PC-3 (cell line): ENCODE measurements at regions not wholly inside any gene's neighbourhood (a gene's known extent, or its start where the extent isn't known, plus 50 kb on each side); places are given as distances from the start of the nearest gene placed in this dataset.
A peak's percentile ranks its signal among the peaks of the same experiment; 100 is the strongest.

Source experiments
- ATAC-seq: fragments of 200-7000 bp; cut with Tn5 transposase; 2 replicates; pipeline ENCODE4 v1.9.1; 2020; ENCODE audit warnings: mild to moderate bottlenecking, moderate library complexity
- BruUV-seq: library from RNA; stranded (reverse); fragments of 400-500 nt; replicated peaks from 2 replicates; lab custom pipeline; 2021; lab: Mats Ljungman, UMichigan
- CTCF ChIA-PET: fragments of 300-600 bp; sonication (Branson Sonifier 250); formaldehyde crosslinking; loops from one replicate; lab custom pipeline; 2022; ENCODE audit warnings: antibody characterized with exemption; lab: Charles Lee
- POLR2A ChIA-PET: fragments of 300-600 bp; sonication (Branson Sonifier 250); formaldehyde crosslinking; loops from one replicate; lab custom pipeline; 2022; ENCODE audit warnings: antibody characterized with exemption; ENCODE audit not compliant: unreplicated experiment; lab: Charles Lee
- DNase-seq: peaks from one replicate; pipeline ENCODE4 v3.0.0-alpha.2; 2015
- H2AFZ ChIP-seq: fragments of 300-600 bp; sonication (generic); 2 replicates; pipeline ENCODE4 v1.6.0; 2016; ENCODE audit warnings: antibody characterized with exemption, low read length
- H3F3A ChIP-seq: fragments of 300-600 bp; sonication (generic); one replicate; pipeline ENCODE4 v1.6.0; 2017; ENCODE audit warnings: antibody characterized with exemption, low read length, control low read depth, mild to moderate bottlenecking; ENCODE audit not compliant: unreplicated experiment
- H3K27ac ChIP-seq: fragments of 300-600 bp; sonication (generic); 2 replicates; pipeline ENCODE4 v1.5.1; 2016; ENCODE audit warnings: mild to moderate bottlenecking, low read length
- H3K27me3 ChIP-seq: fragments of 300-600 bp; sonication (generic); 2 replicates; pipeline ENCODE4 v1.6.1; 2016; ENCODE audit warnings: low read length, mixed read lengths
- H3K36me3 ChIP-seq: fragments of 300-600 bp; sonication (generic); 2 replicates; pipeline ENCODE4 v1.6.1; 2016; ENCODE audit warnings: low read depth, mixed run types, low read length, mixed read lengths
- H3K4me1 ChIP-seq: fragments of 300-600 bp; sonication (generic); 2 replicates; pipeline ENCODE4 v1.5.1; 2016; ENCODE audit warnings: low read length; ENCODE audit not compliant: insufficient read depth
- H3K4me2 ChIP-seq: fragments of 300-600 bp; sonication (generic); 2 replicates; pipeline ENCODE4 v1.6.0; 2016; ENCODE audit warnings: low read length
- H3K4me3 ChIP-seq: fragments of 300-600 bp; sonication (generic); 2 replicates; pipeline ENCODE4 v1.5.1; 2016; ENCODE audit warnings: mild to moderate bottlenecking, low read length, mixed read lengths
- H3K79me2 ChIP-seq: fragments of 300-600 bp; sonication (generic); 2 replicates; pipeline ENCODE4 v1.6.1; 2017; ENCODE audit warnings: low read length, mixed read lengths
- H3K9ac ChIP-seq: fragments of 300-600 bp; sonication (generic); 2 replicates; pipeline ENCODE4 v1.6.0; 2016; ENCODE audit warnings: mild to moderate bottlenecking, low read length
- H3K9me2 ChIP-seq: fragments of 300-600 bp; sonication (generic); replicated peaks from 2 replicates; pipeline ENCODE4 v1.6.1; 2016; ENCODE audit warnings: mixed run types, low read length, mixed read lengths
- H3K9me3 ChIP-seq: fragments of 300-600 bp; sonication (generic); 2 replicates; pipeline ENCODE4 v1.6.1; 2016; ENCODE audit warnings: low read length, mixed read lengths
- H4K20me1 ChIP-seq: fragments of 300-600 bp; sonication (generic); 2 replicates; pipeline ENCODE4 v1.6.1; 2016; ENCODE audit warnings: low read length, mixed read lengths
- EZH2 ChIP-seq: fragments of 300-600 bp; sonication (generic); IDR thresholded peaks from one replicate; pipeline ENCODE4 v1.6.1; 2017; ENCODE audit warnings: antibody characterized with exemption, mild to moderate bottlenecking, low read length; ENCODE audit not compliant: unreplicated experiment
- EZH2phosphoT487 ChIP-seq: fragments of 300-600 bp; sonication (generic); IDR thresholded peaks from 2 replicates; pipeline ENCODE4 v1.6.1; 2018; ENCODE audit warnings: mild to moderate bottlenecking, antibody characterized with exemption, low read length, borderline replicate concordance
- intact Hi-C: fragments of 100-400 bp; cut with micrococcal nuclease; formaldehyde crosslinking; loops from 2 replicates; pipeline ENCODE4 v1.9.0; 2023
- TF ChIP-seq, protein P1 (sequence below): fragments of 300-600 bp; sonication (generic); conservative IDR thresholded peaks from 2 replicates; pipeline ENCODE4 v1.5.1; 2017; ENCODE audit warnings: antibody characterized with exemption, low read depth, mild to moderate bottlenecking, low read length

DNA sequence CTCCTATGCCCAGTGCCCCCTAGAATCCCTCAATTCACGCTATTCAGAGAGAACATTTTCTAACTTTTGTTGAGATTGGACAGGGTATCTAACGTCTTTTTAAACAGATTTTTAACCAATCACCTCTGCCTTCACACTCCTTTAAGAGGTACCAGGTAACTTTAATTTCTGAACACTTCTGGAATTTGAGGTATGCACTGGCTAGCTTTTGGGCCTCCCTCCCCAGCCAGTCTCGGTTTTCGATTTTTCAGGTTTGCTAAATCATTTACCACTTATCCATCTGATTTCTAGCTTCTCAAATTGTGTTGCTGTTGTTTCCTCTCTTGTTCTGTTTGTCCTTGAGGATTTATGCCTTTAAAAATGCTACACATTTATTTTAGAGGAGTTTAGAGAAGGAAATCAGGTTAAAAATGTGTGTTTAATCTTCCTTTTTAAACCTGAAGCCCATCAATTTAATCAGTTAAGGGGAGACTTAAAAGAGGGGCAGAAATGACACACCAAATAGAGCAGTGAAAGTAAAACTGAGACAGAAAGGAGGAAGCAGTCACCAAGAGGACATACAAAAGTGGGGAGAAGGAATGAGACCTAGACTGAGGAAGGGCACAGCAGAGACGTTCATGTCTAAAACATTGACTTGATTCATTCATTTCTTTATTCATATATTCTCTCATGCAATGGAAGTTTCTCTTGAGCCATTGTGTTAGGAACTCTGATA lies 139.6 kb upstream of the HTR2A start:
- DNase-seq, result no peak
- intact Hi-C loops, result loop anchor here (10.0 kb wide), 2 partner anchors 128 to 248 kb away; no protein-coding TSS in a partner anchor

DNA sequence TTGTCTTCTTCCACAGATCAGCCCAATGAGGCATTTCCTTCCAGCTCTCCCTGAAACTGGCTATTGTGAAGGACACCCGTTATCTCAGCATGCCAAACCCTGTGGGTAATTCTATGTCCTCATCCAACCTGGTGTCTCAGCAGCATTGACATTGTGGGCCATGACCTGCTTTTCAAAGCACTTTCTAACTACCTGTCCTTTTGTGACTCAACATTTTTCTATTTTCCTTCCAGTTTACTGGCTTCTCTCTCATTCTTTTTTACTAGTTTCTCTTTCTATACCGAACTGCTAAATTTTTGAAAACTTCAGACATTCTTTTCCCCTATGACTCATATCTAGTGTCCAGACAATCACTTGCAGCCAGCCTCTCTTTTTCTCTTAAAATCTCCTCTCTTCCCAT lies 136.4 kb upstream of the HTR2A start:
- ChIA-PET POLR2A (no interaction called here), CTCF (no interaction called here)
- intact Hi-C loops, result loop anchor here (10.0 kb wide), 2 partner anchors 132 to 252 kb away; no protein-coding TSS in a partner anchor
- H2AFZ ChIP-seq, result peak overlapping the region; percentile 59
- no peaks in the 10 kb centered on the region for H3K27me3 ChIP-seq
- peak overlapping the region; percentile 48; the same call in 1 of the 2 replicates for H3K4me3 ChIP-seq
- no peaks in the 10 kb centered on the region for H3K79me2 ChIP-seq
- no peak overlapping the region for H3K27ac ChIP-seq
- H3K9ac ChIP-seq, result no peak overlapping the region
- H3K36me3 ChIP-seq, result no peaks in the 10 kb centered on the region
- TF ChIP-seq EZH2, result no peak
- no peak for TF ChIP-seq EZH2phosphoT487
- TF ChIP-seq, protein P1, sequence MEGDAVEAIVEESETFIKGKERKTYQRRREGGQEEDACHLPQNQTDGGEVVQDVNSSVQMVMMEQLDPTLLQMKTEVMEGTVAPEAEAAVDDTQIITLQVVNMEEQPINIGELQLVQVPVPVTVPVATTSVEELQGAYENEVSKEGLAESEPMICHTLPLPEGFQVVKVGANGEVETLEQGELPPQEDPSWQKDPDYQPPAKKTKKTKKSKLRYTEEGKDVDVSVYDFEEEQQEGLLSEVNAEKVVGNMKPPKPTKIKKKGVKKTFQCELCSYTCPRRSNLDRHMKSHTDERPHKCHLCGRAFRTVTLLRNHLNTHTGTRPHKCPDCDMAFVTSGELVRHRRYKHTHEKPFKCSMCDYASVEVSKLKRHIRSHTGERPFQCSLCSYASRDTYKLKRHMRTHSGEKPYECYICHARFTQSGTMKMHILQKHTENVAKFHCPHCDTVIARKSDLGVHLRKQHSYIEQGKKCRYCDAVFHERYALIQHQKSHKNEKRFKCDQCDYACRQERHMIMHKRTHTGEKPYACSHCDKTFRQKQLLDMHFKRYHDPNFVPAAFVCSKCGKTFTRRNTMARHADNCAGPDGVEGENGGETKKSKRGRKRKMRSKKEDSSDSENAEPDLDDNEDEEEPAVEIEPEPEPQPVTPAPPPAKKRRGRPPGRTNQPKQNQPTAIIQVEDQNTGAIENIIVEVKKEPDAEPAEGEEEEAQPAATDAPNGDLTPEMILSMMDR, result no peak
- H3F3A ChIP-seq, result no peaks in the 10 kb centered on the region
- peaks cover 17% of the 10 kb centered on the region for H3K4me1 ChIP-seq
- DNase-seq, result peak; percentile 57
- ATAC-seq, result peak; percentile 65
- no peaks in the 10 kb centered on the region for H4K20me1 ChIP-seq
- peak overlapping the region; percentile 76 for H3K4me2 ChIP-seq
- H3K9me3 ChIP-seq, result no peaks in the 10 kb centered on the region
- BruUV-seq, result no TSS peak
- H3K9me2 ChIP-seq, result no peaks in the 10 kb centered on the region

More for the DNA sequence above, 139.6 kb upstream of the HTR2A start:
- POLR2A ChIA-PET, result no interaction called here
- Histone ChIP-seq H3K4me2 (no peak overlapping the region), H2AFZ (no peak overlapping the region), H3K9me2 (no peaks in the 10 kb centered on the region), H4K20me1 (no peaks in the 10 kb centered on the region), H3F3A (no peaks in the 10 kb centered on the region), H3K27ac (no peak overlapping the region), H3K9ac (no peak overlapping the region), H3K36me3 (no peaks in the 10 kb centered on the region), H3K9me3 (no peaks in the 10 kb centered on the region), H3K4me3 (no peak overlapping the region), H3K4me1 (peaks cover 34% of the 10 kb centered on the region), H3K27me3 (no peaks in the 10 kb centered on the region), H3K79me2 (no peaks in the 10 kb centered on the region)
- no peak for ATAC-seq
- TF ChIP-seq, protein P1, result no peak
- TF ChIP-seq EZH2phosphoT487 (no peak), EZH2 (no peak)
- BruUV-seq, result no TSS peak
- CTCF ChIA-PET, result no interaction called here

DNA sequence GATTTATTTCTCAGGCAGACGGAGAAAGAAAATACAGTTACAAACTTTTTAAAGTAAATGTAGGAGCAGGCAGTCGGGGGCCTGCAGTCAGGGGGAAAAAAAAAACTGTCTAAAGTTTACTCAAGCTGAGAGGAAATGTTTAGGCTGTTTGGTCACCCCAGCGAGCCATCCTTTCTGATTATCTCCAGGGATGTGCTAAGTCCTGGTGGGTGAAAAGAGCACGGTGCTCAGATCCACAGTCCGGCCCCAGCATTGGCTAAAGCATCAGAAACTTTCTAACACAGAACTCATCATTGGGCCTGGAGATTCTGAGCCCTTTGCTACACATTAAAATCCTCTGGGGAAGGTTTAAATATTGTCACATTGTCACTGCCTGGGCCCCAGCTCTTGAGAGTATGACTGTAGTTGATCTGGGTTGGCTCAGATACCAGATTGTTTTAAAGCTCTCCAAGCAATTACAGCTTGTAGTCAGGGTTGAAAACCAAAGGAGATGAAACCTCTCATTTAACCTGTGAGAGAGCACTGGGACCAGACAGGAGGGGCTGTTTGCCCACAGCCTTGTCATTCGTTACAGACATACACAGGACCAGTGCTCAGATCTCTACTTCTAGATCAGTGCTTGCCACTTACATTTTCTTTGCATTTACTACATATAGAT lies 131.1 kb upstream of the HTR2A start:
- Histone ChIP-seq H3K4me3 (no peak overlapping the region), H4K20me1 (no peaks in the 10 kb centered on the region), H3K9me3 (no peaks in the 10 kb centered on the region), H3K4me2 (no peak overlapping the region), H3K79me2 (no peaks in the 10 kb centered on the region), H3K9ac (no peak overlapping the region), H3K9me2 (no peaks in the 10 kb centered on the region), H2AFZ (no peak overlapping the region), H3F3A (no peaks in the 10 kb centered on the region), H3K27ac (no peak overlapping the region), H3K36me3 (no peaks in the 10 kb centered on the region), H3K4me1 (peaks cover 2% of the 10 kb centered on the region; the same call in 1 of the 2 replicates), H3K27me3 (no peaks in the 10 kb centered on the region)
- CTCF ChIA-PET, result no interaction called here
- ATAC-seq (no peak), DNase-seq (no peak)
- TF ChIP-seq EZH2phosphoT487, result no peak
- TF ChIP-seq, protein P1, result no peak
- no peak for TF ChIP-seq EZH2
- POLR2A ChIA-PET, result no interaction called here
- no TSS peak for BruUV-seq
- intact Hi-C loops, result no loop called here
